Amniotic epithelial cell (primary cell): ENCODE measurements at regions not wholly inside any gene's neighbourhood (a gene's known extent, or its start where the extent isn't known, plus 50 kb on each side); places are given as distances from the start of the nearest gene placed in this dataset.

Source experiments
- DNase-seq: peaks from one replicate; pipeline ENCODE4 v3.0.0-alpha.2; 2010; ENCODE audit warnings: low read depth

DNA sequence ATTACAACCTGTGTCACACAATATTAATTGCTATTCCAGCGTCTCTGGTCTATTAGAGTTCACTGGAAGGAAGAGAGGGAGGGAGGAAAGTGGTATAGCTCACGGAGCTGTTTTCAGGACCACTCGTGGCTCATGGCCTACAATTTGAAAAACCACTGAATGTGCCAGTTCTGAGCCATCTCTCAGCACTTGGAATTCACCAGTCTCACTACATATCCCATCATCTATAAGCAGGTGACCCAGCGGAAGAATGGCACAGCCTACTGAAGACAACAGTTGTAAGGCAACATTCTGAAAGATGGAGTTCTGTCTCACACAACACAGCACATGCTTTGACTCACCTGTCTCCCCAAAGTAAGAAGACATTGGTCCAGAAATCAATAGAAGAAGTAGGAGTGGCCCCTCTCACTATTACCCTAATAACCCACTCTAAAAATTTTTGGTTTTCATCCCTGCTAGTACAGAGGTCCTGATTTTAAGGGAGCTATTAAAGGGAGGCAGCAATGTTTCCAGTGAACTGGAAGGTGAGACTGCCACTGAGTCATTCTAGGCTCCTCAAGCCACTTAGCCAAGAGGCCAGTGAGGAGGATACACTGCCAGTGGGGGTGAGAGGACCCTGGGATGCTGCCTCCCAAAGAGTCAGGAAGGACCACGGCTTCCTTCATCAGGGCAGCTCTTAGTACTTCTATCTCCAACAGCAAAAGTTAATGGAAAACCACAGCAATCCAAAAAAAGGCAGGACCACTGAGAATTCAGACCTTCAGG lies 50.0 kb upstream of the DOCK9 start:
- no peak for DNase-seq

DNA sequence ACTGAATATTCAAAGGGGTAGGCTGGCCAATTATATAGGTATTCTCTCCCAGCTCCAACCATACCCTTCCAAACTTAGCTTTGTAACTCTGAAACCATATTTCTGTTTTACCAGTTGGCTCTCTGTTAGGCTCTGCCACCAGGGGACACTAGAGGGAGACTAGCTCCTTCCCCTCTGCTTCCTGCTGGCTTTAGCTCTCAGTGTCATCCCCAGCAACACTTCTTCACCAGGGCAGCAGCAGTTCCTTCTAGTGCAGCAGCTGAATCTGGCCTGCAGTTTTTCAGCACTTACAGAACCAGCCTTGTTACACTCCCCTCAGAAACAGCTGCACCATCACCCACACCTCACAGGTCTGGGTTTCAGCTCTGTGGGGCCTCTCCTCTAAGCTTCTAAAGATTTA lies 51.0 kb upstream of the DOCK9 start:
- DNase-seq: no peak

- DNase-seq: no peak
These were observed 51.7 kb upstream of the DOCK9 start for GRCh38 chr13:99029576-99029975.

DNA sequence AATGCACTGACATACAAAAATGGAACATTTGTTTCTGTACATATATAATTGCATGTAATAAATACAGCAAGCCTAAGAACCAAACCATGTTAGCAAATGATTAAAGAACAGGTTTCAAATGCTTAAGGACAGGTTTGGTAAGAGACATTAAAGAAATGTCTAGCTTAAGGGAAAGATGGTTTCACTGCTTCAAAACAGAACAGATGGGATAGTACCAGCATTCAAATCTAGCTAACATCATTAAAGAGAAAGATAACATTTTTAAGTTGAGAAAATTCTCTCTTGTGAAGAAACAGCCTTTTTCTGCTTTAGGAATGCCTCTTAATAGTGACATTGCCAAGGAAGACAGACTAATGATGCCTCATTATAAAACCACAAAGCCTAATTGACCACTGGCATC lies 52.5 kb upstream of the DOCK9 start:
- no peak for DNase-seq

DNA sequence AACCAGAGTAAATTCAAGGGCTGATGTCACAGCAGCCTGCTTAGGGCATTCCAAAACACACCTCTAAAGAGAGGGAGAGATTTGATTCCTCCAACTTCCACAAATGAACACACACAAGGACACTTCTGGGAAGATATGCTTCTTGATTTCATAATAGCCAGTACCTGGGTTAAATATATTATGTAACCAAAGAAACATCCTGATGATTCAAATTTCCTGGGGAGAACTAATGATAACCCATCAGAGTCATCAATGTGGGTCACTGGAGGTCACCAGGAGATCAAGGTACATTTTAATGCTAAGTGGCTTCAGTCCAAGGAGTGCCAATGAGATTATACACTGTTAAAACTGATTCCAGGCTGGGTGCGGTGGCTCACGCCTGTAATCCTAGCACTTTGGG lies 54.0 kb upstream of the DOCK9 start:
- no peak for DNase-seq

DNA sequence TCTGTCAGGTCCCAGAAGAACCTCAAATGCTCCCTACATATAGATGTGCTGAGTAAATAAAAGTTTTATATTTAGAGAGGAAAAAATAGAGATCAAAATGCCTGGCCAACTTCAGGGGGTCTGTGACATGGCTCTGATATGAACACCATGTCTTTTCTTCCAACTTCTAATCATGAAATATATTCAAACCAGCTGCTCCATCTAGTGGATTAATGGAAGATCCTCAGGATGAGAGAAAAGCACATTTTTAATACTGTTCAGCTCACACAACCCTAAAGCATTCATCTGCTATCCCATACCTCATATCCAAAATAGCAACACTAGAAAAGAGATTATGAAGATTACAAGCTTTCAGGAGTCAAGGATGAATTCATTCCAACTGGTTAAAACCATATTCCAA lies 56.0 kb upstream of the DOCK9 start:
- peak; percentile 34 for DNase-seq

GRCh38 chr13:99034333-99035085 lies 56.6 kb upstream of the DOCK9 start:
- DNase-seq: no peak

DNA sequence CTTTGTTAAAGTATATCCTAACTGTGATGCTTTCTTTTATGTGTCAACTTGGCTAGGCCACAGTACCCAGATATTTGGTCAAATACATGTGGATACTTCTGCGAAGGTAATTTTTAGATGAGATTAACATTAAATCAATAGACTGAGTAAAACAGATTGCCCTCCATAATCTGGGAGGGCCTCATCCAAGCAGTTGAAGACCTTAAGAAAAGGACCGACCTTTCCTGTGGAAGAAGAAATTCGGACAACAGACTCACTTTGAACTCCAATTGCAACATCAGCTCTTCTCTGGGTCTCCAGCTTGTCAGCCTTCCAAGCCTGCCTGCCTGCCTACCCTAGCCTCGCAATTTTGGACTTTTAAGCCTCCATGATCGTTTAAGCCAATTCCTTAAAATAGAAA lies 57.9 kb upstream of the DOCK9 start:
- DNase-seq: no peak

- DNase-seq: no peak
These were observed 59.9 kb upstream of the DOCK9 start for GRCh38 chr13:99037756-99038155.

- no peak for DNase-seq
These were observed 61.9 kb upstream of the DOCK9 start for GRCh38 chr13:99039718-99040280.

- DNase-seq: no peak
These were observed 62.8 kb upstream of the DOCK9 start for GRCh38 chr13:99040536-99041131.

DNA sequence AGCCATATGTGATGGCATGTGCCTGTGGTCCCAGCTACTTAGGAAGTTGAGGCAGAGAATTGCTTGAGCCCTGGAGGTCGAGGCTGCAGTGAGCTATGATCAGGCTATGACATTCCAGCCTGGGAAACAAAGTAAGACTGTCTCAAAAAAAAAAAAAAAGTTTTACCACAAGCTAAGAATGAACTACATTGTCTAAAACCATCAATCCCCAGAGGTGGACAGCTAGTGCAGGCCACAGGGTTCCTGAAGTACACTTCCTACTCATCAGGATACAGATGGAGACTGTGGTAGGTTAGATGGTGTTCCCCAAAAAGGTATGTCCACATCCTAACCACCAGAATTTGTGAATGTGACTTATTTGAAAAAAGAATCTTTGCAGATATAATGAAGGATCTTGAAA lies 63.5 kb upstream of the DOCK9 start:
- DNase-seq: no peak

- no peak for DNase-seq
These were observed 63.9 kb upstream of the DOCK9 start for GRCh38 chr13:99041788-99042187.

GRCh38 chr13:99042521-99043250 lies 64.8 kb upstream of the DOCK9 start:
- no peak for DNase-seq

DNA sequence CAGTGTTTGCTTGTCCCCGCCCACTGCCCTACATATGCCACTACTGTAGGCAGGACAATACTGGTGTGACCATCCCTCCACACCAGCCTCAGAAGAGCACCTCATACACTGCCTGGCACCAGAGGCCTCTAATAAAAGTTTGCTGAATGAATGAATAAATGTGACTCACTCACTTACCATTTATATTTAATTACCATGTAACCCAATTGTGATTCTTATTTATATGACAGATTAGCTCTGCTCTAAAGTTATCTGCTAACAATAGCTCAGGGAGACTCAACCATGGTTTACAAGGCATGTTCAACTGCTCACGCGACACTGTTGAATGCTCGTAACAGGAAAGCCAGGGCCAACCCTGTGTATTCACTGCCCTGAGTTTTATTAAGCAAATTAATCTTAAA lies 66.0 kb upstream of the DOCK9 start:
- no peak for DNase-seq

- no peak for DNase-seq
These were observed 66.9 kb upstream of the DOCK9 start for GRCh38 chr13:99044764-99045163.

GRCh38 chr13:99045396-99045795 lies 67.5 kb upstream of the DOCK9 start:
- DNase-seq: peak; percentile 66

DNA sequence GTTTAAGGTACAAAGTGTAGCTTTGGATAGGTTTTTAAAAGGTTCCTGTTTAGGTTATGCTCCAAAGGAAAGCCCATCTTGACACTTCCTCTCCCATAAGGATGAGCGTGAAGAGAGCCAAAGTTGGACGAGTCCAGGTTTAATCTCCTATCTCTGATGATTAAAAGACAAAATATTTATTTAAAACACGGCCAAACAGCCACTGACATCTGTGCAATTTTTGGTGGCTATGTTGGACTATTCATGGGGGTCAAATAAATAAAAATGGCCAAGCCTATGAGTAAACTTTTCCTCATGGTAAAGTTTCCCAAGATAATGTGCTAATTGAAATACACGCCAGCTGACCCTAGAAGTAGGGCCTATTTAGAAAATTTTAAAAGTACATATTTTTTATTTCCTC lies 69.0 kb upstream of the DOCK9 start:
- no peak for DNase-seq

GRCh38 chr13:99050983-99051488 lies 73.2 kb upstream of the DOCK9 start:
- DNase-seq: no peak

GRCh38 chr13:99051768-99052455 lies 74.0 kb upstream of the DOCK9 start:
- DNase-seq: no peak

GRCh38 chr13:99053636-99054233 lies 75.9 kb upstream of the DOCK9 start:
- no peak for DNase-seq
